ENCODE measurements at regions not wholly inside any gene's neighbourhood (a gene's known extent, or its start where the extent isn't known, plus 50 kb on each side); places are given as distances from the start of the nearest gene placed in this dataset.

DNA sequence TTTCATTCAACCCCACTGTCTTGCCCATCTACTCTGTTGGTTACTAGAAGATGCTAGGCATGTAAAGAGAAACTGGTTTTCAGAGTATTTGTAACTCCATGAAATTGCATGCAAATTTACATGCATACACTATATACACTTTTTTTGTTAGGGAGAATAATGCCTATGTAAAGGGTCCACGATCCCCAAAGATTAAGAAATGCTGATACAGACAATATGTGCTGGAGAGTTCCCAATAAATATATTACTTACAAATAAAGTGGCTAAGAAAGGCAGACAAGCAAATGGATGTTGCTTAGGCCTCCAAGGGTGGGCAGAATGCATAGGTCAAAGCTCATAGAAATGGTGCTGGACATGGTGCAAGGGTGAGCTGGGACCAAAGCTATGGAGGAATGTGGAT lies 109.6 kb upstream of the NHSL1 start:
- H3K27me3 ChIP-seq, result peaks cover 5% of the 10 kb centered on the region; the same call in 1 of the 2 replicates
- TF ChIP-seq, protein P1, sequence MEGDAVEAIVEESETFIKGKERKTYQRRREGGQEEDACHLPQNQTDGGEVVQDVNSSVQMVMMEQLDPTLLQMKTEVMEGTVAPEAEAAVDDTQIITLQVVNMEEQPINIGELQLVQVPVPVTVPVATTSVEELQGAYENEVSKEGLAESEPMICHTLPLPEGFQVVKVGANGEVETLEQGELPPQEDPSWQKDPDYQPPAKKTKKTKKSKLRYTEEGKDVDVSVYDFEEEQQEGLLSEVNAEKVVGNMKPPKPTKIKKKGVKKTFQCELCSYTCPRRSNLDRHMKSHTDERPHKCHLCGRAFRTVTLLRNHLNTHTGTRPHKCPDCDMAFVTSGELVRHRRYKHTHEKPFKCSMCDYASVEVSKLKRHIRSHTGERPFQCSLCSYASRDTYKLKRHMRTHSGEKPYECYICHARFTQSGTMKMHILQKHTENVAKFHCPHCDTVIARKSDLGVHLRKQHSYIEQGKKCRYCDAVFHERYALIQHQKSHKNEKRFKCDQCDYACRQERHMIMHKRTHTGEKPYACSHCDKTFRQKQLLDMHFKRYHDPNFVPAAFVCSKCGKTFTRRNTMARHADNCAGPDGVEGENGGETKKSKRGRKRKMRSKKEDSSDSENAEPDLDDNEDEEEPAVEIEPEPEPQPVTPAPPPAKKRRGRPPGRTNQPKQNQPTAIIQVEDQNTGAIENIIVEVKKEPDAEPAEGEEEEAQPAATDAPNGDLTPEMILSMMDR (IDR thresholded peaks at IDR 0.05; ENCODE audit: low read depth, low read length), result no peak
- H3K36me3 ChIP-seq, result no peaks in the 10 kb centered on the region
- DNase-seq, result no peak
- H3K4me1 ChIP-seq, result no peaks in the 10 kb centered on the region
- H3K9me3 ChIP-seq, result no peaks in the 10 kb centered on the region
- no peak overlapping the region for H3K4me3 ChIP-seq (ENCODE audit: low read depth, low read length)

DNA sequence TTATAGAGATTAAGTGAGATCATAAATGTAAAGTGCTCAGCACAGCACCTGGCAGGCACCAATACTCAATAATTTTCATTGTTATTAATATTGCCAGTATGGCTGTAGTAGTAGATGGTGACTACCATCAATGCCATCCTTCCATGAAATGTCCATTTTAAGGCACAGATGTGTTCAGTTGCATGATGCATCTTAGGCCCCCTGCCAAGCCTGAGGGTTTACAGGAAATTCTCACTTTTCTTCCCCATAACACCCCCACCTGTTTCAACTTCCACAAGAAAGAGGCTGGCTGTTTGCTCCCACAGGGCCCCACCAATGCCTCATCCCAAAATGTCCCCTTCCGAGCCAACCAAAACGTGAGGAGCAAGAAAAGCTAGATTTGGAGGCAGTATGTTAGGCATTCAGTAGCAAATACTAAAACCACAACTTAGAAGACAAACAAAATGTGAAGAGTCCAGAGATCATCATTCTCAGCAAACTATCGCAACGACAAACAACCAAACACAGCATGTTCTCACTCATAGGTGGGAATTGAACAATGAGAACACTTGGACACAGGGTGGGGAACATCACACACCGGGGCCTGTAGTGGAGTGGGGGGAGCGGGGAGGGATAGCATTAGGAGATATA lies 110.6 kb upstream of the NHSL1 start:
- DNase-seq, result no peak
- Histone ChIP-seq H3K9me3 (no peaks in the 10 kb centered on the region), H3K4me1 (no peaks in the 10 kb centered on the region), H3K4me3 (ENCODE audit: low read depth, low read length) (no peak overlapping the region), H3K27me3 (peaks cover 5% of the 10 kb centered on the region; the same call in 1 of the 2 replicates), H3K36me3 (no peaks in the 10 kb centered on the region)
- TF ChIP-seq, protein P1 (IDR thresholded peaks at IDR 0.05; ENCODE audit: low read depth, low read length), result no peak

DNA sequence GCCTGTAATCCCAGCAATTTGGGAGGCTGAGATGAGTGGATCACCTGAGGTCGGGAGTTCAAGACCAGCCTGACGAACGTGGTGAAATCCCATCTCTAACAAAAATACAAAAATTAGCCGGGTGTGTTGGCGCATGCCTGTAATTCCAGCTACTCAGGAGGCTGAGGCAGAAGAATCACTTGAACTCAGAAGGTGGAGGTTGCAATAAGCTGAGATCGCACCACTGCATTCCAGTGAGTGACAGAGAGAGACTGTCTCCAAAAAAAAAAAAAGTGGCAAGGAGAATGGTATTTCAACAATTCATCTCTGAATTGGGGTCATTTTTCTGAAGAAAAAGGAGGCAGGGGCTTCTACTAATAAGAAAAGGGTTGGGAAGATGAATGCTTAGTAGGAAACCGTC lies 111.5 kb upstream of the NHSL1 start:
- no peak for DNase-seq
- H3K4me1 ChIP-seq, result no peaks in the 10 kb centered on the region
- peaks cover 5% of the 10 kb centered on the region; the same call in 1 of the 2 replicates for H3K27me3 ChIP-seq
- H3K9me3 ChIP-seq, result no peaks in the 10 kb centered on the region
- H3K4me3 ChIP-seq (ENCODE audit: low read depth, low read length), result no peak overlapping the region
- H3K36me3 ChIP-seq, result no peaks in the 10 kb centered on the region
- TF ChIP-seq, protein P1 (IDR thresholded peaks at IDR 0.05; ENCODE audit: low read depth, low read length), result no peak

DNA sequence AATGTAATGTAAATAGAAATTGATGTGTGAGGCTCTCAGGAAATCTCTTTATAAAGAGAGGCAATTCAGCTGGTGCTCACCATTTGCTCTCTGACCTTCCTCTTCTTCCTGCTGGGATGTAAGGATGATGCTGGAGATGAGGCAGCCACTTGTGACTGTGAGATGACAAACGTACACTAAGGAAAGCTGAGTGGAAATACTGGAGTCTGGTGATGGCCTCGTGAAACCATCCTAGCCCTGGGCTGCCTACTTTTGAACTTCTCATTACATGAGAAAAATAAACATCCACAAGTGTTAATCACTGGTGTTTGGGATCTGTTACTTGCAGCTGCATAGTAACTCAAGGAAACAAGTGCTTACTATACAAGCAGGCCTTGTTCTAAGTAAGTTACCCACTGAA lies 114.9 kb upstream of the NHSL1 start:
- Histone ChIP-seq H3K4me3 (ENCODE audit: low read depth, low read length) (no peak overlapping the region), H3K36me3 (no peaks in the 10 kb centered on the region), H3K9me3 (no peaks in the 10 kb centered on the region), H3K27me3 (no peaks in the 10 kb centered on the region), H3K4me1 (no peaks in the 10 kb centered on the region)
- TF ChIP-seq, protein P1 (IDR thresholded peaks at IDR 0.05; ENCODE audit: low read depth, low read length), result no peak
- no peak for DNase-seq

DNA sequence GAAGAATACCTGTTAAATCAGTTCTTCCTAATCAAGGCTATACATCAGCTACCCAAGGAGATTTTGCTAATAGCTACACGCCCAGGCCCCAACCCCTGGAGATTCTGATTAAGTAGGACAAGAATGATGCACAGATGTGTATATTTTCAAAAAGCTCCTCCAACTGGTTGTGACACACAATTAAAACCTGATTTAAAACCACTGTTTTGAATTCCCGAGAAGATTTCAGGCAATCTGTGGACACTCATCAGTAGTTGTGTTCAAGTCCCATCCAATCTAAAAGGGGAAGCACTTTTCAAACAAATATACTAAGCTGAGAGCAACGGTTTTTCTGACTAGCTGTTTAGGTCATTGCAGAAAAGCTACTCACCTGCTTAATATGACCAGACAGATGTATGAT lies 118.9 kb upstream of the NHSL1 start:
- no peak for DNase-seq

DNA sequence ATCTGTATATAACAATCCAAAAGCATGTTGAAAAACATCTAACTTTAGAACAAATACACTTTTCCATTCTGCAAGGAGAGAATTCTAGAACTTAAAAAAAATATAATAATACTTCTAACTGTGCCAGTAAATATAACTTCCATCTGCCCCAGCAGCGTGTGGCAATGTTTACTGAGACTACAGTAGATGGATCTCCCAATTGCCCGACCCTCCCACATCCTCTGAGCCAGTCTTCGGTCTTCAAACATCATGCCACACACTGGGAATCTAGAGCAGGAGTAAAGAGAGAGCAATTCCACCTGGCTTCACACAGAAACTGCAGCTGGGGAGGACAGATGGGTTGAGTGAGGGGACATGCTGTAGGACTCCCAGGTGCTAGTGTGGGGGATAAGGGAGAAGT lies 121.3 kb upstream of the NHSL1 start:
- no peaks in the 10 kb centered on the region for H3K9me3 ChIP-seq
- DNase-seq, result no peak
- H3K36me3 ChIP-seq, result no peaks in the 10 kb centered on the region
- no peaks in the 10 kb centered on the region for H3K4me1 ChIP-seq
- H3K4me3 ChIP-seq (ENCODE audit: low read depth, low read length), result no peak overlapping the region
- TF ChIP-seq, protein P1 (IDR thresholded peaks at IDR 0.05; ENCODE audit: low read depth, low read length), result no peak
- no peaks in the 10 kb centered on the region for H3K27me3 ChIP-seq

More for the DNA sequence above, 118.9 kb upstream of the NHSL1 start:
- H3K27me3 ChIP-seq, result no peaks in the 10 kb centered on the region
- no peak overlapping the region for H3K4me3 ChIP-seq (ENCODE audit: low read depth, low read length)
- TF ChIP-seq, protein P1 (IDR thresholded peaks at IDR 0.05; ENCODE audit: low read depth, low read length), result no peak
- H3K36me3 ChIP-seq, result no peaks in the 10 kb centered on the region
- no peaks in the 10 kb centered on the region for H3K9me3 ChIP-seq
- no peaks in the 10 kb centered on the region for H3K4me1 ChIP-seq

Data from BE2C (cell line).